ENCODE measurements at regions not wholly inside any gene's neighbourhood (a gene's known extent, or its start where the extent isn't known, plus 50 kb on each side); places are given as distances from the start of the nearest gene placed in this dataset.

DNA sequence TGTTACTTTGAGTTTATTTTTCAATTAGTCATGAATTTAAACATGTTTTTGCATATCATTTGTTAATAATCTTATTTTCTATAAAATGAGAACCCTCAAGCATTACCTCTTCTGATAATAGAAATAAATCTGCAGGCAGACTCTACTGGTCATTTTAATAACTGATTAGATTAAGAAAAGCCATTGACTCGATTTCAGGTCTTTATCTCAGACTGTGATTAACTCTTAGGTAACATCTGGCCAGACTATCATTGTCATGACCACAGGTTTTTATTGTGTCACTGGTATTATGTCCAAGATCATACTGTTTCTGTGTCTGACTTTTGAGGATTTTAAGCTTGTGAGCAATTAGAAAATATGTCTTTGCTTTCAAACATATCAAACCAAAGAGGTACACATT, 83.6 kb upstream of the SLC13A1 start:
- DNase-seq (ENCODE audit: low read depth): no peak
- TF ChIP-seq, protein P1, sequence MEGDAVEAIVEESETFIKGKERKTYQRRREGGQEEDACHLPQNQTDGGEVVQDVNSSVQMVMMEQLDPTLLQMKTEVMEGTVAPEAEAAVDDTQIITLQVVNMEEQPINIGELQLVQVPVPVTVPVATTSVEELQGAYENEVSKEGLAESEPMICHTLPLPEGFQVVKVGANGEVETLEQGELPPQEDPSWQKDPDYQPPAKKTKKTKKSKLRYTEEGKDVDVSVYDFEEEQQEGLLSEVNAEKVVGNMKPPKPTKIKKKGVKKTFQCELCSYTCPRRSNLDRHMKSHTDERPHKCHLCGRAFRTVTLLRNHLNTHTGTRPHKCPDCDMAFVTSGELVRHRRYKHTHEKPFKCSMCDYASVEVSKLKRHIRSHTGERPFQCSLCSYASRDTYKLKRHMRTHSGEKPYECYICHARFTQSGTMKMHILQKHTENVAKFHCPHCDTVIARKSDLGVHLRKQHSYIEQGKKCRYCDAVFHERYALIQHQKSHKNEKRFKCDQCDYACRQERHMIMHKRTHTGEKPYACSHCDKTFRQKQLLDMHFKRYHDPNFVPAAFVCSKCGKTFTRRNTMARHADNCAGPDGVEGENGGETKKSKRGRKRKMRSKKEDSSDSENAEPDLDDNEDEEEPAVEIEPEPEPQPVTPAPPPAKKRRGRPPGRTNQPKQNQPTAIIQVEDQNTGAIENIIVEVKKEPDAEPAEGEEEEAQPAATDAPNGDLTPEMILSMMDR (IDR thresholded peaks at IDR 0.05; ENCODE audit: low read depth, low read length, missing control alignments): no peak
- no peak overlapping the region for H3K4me3 ChIP-seq (ENCODE audit: low read depth, low read length)

DNA sequence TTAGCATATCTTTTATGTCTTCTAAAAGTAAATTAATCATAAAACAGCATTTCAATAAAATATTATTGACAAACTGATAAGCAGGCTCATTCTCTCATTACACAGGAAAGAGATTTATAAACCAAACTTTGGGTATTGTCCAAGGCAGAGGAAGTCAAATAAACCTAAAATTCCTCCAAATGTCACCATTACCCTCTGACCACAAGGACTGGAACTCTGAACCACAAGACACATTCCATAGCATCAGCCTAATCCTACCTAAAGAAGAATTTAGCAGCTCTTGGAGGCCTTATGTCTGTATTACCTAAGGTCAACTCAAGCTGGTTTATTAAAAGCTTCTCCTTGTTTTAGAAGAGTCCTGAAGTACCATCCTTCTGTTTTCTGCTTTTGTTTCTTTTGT, 82.4 kb upstream of the SLC13A1 start:
- no peak overlapping the region for H3K4me3 ChIP-seq (ENCODE audit: low read depth, low read length)
- TF ChIP-seq, protein P1 (IDR thresholded peaks at IDR 0.05; ENCODE audit: low read depth, low read length, missing control alignments): no peak
- no peak for DNase-seq (ENCODE audit: low read depth)

DNA sequence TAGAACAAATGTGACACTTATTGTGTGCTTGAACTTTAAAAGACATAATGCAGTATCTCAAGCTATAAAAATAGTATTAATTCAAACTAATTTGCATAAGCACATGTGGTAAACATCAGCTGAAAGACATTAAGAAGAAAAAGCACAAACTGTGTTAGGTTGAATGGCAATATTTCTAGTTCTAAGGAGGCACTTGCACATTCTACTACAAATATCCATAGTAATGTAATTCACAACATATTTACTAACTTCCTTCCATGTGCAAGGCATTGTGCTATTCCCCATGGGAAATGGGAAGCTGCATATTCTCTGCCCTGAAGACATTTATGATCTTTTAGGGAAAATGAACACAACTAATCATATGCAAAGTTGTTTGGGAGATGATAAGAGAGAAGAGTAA, 80.2 kb upstream of the SLC13A1 start:
- TF ChIP-seq, protein P1 (IDR thresholded peaks at IDR 0.05; ENCODE audit: low read depth, low read length, missing control alignments): no peak
- no peak for DNase-seq (ENCODE audit: low read depth)
- no peak overlapping the region for H3K4me3 ChIP-seq (ENCODE audit: low read depth, low read length)

DNA sequence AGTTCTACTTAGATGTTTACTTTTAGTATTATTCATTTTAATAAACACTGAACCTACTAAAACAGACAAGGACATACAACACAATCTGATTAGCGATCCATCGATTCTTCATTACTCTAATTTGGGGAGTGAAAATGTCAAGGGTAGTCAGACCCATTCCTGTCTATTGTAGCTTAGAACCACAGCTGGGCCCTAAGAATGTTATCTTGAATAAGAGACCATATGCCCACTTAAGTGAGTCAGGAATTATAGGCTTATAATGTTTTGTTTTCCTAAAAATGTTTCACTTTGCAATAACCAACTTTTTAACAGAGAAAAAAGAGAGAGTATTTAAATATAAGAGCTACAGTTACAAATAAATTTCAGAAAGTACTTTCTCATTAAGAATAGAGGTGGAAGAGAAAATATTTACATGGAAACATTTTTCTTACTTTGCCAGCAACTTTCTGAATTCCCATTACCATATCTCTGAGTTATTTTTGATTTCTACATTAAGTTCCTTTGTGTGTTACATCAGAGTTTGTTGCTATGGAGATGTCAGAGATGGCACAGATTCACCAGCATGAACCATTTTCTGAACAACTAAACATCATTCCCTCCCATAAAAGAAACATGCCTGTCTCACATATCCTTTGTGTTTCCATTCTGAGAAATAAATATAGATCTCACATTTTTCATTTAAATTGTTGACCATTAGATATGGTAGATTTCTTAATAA, 75.4 kb upstream of the SLC13A1 start:
- DNase-seq (ENCODE audit: low read depth): no peak
- TF ChIP-seq, protein P1 (IDR thresholded peaks at IDR 0.05; ENCODE audit: low read depth, low read length, missing control alignments): no peak
- H3K4me3 ChIP-seq (ENCODE audit: low read depth, low read length): no peak overlapping the region

DNA sequence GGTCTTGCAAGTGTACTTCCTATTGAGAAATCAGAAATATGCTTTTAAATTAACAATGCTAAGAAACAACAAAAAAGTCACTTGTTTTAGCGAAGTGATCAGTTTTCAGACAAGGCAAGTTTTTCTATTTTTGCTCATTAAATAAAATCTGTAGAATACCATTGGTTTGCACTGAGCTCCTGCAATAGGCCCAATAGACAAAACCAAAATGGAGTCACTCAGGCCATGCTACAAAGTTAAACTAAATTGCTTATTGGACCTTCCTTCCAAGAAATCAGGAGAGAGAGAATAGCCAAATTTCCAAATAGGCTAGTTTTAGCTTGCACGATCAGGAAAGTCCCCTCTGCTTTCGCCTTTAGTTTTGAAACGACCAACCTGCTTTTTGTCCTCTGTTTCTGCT, 73.4 kb upstream of the SLC13A1 start:
- DNase-seq (ENCODE audit: low read depth): no peak
- TF ChIP-seq, protein P1 (IDR thresholded peaks at IDR 0.05; ENCODE audit: low read depth, low read length, missing control alignments): no peak
- H3K4me3 ChIP-seq (ENCODE audit: low read depth, low read length): no peak overlapping the region

DNA sequence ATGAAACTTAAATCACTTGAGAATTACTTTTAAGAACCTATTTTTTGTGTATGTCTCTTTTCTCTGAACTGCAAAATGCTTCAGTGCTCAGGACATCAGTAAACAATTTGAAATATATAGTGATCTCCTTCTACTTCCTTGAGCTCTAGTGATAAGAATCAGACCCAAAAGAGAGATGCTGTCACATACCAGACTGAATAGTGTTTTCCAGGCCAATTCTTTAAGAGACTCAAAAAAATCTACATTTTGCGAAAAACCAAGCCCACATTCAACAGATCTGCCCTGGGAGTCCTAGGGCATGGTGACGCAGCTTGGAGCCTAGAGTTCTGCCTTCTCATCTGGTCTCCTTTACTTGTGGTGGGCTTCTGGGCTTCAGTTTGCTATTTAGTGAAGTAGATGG, 72.1 kb upstream of the SLC13A1 start:
- DNase-seq (ENCODE audit: low read depth): no peak
- TF ChIP-seq, protein P1 (IDR thresholded peaks at IDR 0.05; ENCODE audit: low read depth, low read length, missing control alignments): no peak
- H3K4me3 ChIP-seq (ENCODE audit: low read depth, low read length): no peak overlapping the region

DNA sequence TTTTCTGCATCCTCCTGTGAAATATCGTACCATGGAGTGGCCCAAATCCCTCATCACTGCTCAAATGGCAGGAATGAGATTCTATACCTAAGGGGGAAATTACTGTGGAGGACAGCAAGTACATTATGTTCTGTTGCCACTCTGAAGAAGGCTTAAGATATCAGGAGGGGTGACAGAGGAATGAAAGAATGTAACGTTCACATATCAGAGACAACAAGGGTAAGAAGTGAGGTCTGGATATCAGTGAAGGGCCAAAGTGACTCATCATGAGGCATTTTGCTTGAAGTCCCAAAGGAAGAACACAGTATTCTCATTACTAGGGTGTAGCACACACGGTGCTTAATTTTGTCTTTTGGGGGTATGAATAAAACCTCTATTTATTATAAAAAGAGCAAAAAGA, 71.5 kb upstream of the SLC13A1 start:
- H3K4me3 ChIP-seq (ENCODE audit: low read depth, low read length): no peak overlapping the region
- no peak for DNase-seq (ENCODE audit: low read depth)
- TF ChIP-seq, protein P1 (IDR thresholded peaks at IDR 0.05; ENCODE audit: low read depth, low read length, missing control alignments): no peak
